ENCODE measurements at regions not wholly inside any gene's neighbourhood (a gene's known extent, or its start where the extent isn't known, plus 50 kb on each side); places are given as distances from the start of the nearest gene placed in this dataset.

DNA sequence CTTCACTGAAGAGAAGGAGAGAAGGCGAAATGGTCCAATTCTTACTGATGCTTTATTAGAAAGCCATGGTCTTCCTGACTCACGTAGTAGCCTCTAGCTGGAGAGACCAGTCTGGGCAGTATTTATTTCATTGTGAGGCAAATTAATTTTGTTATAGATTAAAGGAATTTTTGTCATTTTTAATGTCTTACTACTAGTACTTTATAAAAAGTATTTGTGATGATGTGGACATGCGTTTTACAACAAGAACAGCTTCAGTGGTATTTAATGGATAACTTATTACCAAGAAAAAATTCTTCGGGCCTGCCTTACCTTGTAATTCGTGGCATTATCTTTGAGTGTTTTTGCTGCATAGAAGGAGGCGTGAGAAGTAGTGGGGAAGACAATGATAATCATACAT is 339.4 kb upstream of the SHH start:
- ChIA-PET CTCF (interaction anchor here (0.7 to 0.9 kb wide), 3 partner anchors 14 to 336 kb away, joined by 3 read pairs; no protein-coding TSS in a partner anchor), POLR2A (no interaction called here)
- ATAC-seq (no peak), DNase-seq (no peak)
- H3K27me3 Mint-ChIP-seq: peaks cover 7% of the 10 kb centered on the region
- no peaks in the 10 kb centered on the region for H3K4me1 Mint-ChIP-seq
- H3K4me3 Mint-ChIP-seq: no peak overlapping the region
- no peaks in the 10 kb centered on the region for H3K9me3 Mint-ChIP-seq (ENCODE audit: low read depth)
- no peak overlapping the region for H3K27ac Mint-ChIP-seq
- no peaks in the 10 kb centered on the region for H3K36me3 Mint-ChIP-seq (ENCODE audit: low read depth)
- intact Hi-C loops (cut with DNase I, micrococcal nuclease): no loop called here

- no peaks in the 10 kb centered on the region for H3K4me1 Mint-ChIP-seq
- ATAC-seq: no peak
- H3K36me3 Mint-ChIP-seq (ENCODE audit: low read depth): no peaks in the 10 kb centered on the region
- ChIA-PET CTCF (no interaction called here), POLR2A (no interaction called here)
- intact Hi-C loops (cut with DNase I, micrococcal nuclease): no loop called here
- peaks cover 7% of the 10 kb centered on the region for H3K27me3 Mint-ChIP-seq
- DNase-seq: no peak
- H3K27ac Mint-ChIP-seq: no peak overlapping the region
- H3K9me3 Mint-ChIP-seq (ENCODE audit: low read depth): no peaks in the 10 kb centered on the region
- no peak overlapping the region for H3K4me3 Mint-ChIP-seq
These were observed 338.8 kb upstream of the SHH start for GRCh38 chr7:156151078-156151477.

GRCh38 chr7:156148995-156149394 is 336.7 kb upstream of the SHH start:
- intact Hi-C loops (cut with DNase I, micrococcal nuclease): no loop called here
- no peak for ATAC-seq
- H3K36me3 Mint-ChIP-seq (ENCODE audit: low read depth): no peaks in the 10 kb centered on the region

DNA sequence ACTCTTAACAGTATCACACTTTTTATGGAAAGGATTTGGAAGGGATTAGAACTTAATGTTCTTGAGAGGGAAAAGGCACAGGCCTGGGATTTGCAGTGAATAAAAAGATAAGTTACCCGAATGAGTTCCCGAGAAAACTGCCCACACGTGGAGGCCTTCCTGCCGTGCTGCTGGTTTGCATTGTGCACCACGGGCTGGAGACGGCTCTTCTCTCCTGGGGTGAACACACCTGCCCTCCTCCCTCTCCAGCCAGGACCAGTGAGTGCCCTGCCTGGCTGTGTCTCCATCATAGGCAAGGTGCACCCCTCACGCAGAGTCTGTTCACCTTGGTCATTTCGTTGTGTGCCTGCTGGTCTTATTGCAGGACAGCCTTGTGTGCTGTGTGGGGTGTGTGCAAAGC is 336.3 kb upstream of the SHH start:
- peaks cover 9% of the 10 kb centered on the region for H3K27me3 Mint-ChIP-seq
- intact Hi-C loops (cut with DNase I, micrococcal nuclease): no loop called here
- H3K4me3 Mint-ChIP-seq: no peak overlapping the region
- DNase-seq: no peak
- H3K4me1 Mint-ChIP-seq: no peaks in the 10 kb centered on the region
- H3K27ac Mint-ChIP-seq: no peak overlapping the region
- no peak for ATAC-seq
- no peaks in the 10 kb centered on the region for H3K36me3 Mint-ChIP-seq (ENCODE audit: low read depth)
- H3K9me3 Mint-ChIP-seq (ENCODE audit: low read depth): no peaks in the 10 kb centered on the region
- ChIA-PET POLR2A (no interaction called here), CTCF (no interaction called here)

More at GRCh38 chr7:156148995-156149394, 336.7 kb upstream of the SHH start:
- H3K4me3 Mint-ChIP-seq: no peak overlapping the region
- H3K9me3 Mint-ChIP-seq (ENCODE audit: low read depth): no peaks in the 10 kb centered on the region
- POLR2A ChIA-PET: no interaction called here
- no peaks in the 10 kb centered on the region for H3K4me1 Mint-ChIP-seq
- H3K27ac Mint-ChIP-seq: no peak overlapping the region
- H3K27me3 Mint-ChIP-seq: peaks cover 9% of the 10 kb centered on the region
- DNase-seq: no peak
- CTCF ChIA-PET: no interaction called here

DNA sequence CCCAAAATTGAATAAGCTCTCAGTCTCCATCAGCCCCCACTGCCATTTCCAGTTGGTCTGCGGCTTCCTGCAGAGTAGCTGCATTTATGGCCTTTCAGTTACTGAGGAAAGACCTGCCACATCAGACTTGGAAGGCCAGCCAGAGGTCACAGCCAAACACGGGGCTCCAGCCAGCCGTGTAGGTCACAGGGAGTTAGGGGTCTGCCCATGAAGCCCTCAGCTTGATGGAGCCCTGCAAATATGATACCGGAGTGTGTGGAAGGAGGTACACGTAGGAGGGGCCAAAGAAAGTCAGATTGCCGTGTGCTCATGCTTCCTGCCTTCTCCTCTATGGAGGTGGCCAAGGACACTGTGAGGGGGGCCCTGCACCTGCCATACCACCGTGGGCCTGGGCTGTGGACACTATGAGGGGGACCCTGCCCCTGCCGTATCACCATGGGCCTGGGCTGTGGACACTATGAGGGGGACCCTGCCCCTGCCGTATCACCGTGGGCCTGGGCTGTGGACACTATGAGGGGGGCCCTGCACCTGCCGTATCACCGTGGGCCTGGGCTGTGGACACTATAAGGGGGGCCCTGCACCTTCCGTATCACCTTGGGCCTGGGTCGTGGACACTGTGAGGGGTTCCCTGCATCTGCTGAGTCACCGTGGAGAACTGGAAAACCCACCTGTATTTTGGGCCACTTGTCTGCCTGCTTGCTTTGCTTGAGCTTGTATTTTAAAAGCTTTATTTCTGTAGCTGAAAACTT is 335.7 kb upstream of the SHH start:
- no peak for ATAC-seq
- DNase-seq: no peak
- no peaks in the 10 kb centered on the region for H3K4me1 Mint-ChIP-seq
- POLR2A ChIA-PET: no interaction called here
- no peaks in the 10 kb centered on the region for H3K9me3 Mint-ChIP-seq (ENCODE audit: low read depth)
- CTCF ChIA-PET: no interaction called here
- no peak overlapping the region for H3K27ac Mint-ChIP-seq
- intact Hi-C loops (cut with DNase I, micrococcal nuclease): no loop called here
- H3K4me3 Mint-ChIP-seq: no peak overlapping the region
- H3K27me3 Mint-ChIP-seq: peaks cover 10% of the 10 kb centered on the region
- no peaks in the 10 kb centered on the region for H3K36me3 Mint-ChIP-seq (ENCODE audit: low read depth)

- ATAC-seq (no peak), DNase-seq (no peak)
- no peaks in the 10 kb centered on the region for H3K4me1 Mint-ChIP-seq
- H3K27ac Mint-ChIP-seq: no peak overlapping the region
- H3K36me3 Mint-ChIP-seq (ENCODE audit: low read depth): no peaks in the 10 kb centered on the region
- ChIA-PET CTCF (no interaction called here), POLR2A (no interaction called here)
- H3K27me3 Mint-ChIP-seq: peaks cover 8% of the 10 kb centered on the region
- H3K4me3 Mint-ChIP-seq: no peak overlapping the region
- no peaks in the 10 kb centered on the region for H3K9me3 Mint-ChIP-seq (ENCODE audit: low read depth)
- intact Hi-C loops (cut with DNase I, micrococcal nuclease): no loop called here
These were observed 334.8 kb upstream of the SHH start for GRCh38 chr7:156147104-156147503.

DNA sequence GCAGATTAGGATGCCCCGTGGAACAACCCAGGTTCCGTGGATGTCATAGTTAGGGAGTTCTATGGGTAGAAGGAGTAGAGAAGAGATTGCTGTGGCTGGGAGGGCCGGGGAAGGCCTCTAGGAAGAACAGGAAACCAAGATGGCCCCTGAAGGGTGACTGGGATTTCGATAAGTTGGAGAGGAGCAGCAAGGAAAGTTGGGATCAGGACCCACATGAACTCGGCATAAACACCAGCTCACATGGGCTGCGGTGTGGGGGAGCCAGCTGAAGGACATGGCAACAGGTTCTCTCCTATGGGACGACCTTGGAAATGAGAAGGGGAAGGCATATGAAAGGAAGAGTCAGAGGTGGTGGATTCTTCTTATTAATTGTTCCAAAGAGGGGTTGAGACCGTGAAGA is 333.7 kb upstream of the SHH start:
- DNase-seq: no peak
- Mint-ChIP-seq H3K36me3 (ENCODE audit: low read depth) (no peaks in the 10 kb centered on the region), H3K4me3 (no peak overlapping the region), H3K4me1 (no peaks in the 10 kb centered on the region), H3K27me3 (peaks cover 7% of the 10 kb centered on the region), H3K9me3 (ENCODE audit: low read depth) (no peaks in the 10 kb centered on the region), H3K27ac (no peak overlapping the region)
- ChIA-PET CTCF (interaction anchor here (0.7 kb wide), 1 partner anchor 15 kb away, joined by 3 read pairs; no protein-coding TSS in a partner anchor), POLR2A (no interaction called here)
- intact Hi-C loops (cut with DNase I, micrococcal nuclease): no loop called here
- no peak for ATAC-seq

DNA sequence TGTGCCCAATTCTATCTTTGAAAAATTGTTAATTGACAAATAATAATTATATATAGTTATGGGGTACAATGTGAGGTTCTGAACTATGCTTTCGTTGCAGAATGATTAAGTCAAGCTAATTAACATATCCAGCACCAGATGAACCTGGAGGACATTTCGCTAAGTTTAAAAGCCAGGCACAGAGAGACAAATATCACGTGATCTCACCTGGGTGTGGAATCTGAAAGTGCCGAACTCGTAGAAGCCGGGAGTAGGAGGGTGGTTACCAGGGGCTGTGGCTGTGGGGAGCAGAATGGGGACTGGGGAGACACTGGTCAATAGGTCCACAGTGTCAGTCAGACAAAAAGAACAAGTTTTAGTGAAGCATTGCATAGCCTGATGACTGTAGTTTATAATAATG is 332.9 kb upstream of the SHH start:
- H3K27me3 Mint-ChIP-seq: peaks cover 7% of the 10 kb centered on the region
- H3K36me3 Mint-ChIP-seq (ENCODE audit: low read depth): no peaks in the 10 kb centered on the region
- intact Hi-C loops (cut with DNase I, micrococcal nuclease): no loop called here
- H3K27ac Mint-ChIP-seq: no peak overlapping the region
- DNase-seq (no peak), ATAC-seq (no peak)
- no peak overlapping the region for H3K4me3 Mint-ChIP-seq
- H3K4me1 Mint-ChIP-seq: no peaks in the 10 kb centered on the region
- POLR2A ChIA-PET: no interaction called here
- CTCF ChIA-PET: no interaction called here
- H3K9me3 Mint-ChIP-seq (ENCODE audit: low read depth): no peaks in the 10 kb centered on the region

DNA sequence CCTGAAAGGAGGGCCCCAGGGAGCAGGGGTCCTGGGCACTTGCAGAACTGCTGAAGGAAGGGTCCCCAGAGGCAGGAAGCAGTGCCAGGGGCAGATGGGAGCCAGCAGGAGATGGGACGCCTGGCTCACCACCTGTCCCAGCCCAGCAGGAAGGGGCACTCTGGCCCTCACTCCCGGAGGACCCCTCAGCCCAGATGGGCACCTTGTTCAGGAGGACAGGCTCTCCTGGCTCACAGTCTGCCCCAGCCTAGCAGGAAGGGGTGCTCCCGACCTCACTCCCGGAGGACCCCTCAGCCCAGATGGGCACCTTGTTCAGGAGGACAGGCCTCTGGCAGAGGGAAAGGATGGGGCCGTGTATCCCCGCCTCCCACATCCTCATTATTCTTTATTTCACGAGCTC is 331.4 kb upstream of the SHH start:
- POLR2A ChIA-PET: no interaction called here

DNA sequence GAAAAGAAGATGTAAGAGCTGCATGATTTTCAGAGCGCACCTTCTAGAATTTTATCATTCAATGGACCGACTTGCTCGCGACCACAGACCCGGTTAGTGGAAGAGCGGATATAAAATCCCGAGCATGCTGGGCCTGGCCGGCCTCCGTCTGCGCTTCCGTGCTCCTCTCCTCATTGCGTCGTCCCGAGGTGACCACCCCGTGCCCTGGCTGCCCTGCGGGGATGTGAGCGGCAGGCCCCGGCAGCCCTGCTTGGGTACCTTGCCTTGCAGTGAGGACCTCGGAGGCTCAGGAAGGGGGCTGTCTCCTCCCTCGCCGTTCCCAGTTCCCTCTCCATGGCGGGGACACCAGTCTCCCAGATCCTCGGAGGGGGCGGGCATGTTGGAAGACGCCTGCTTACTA is 330.9 kb upstream of the SHH start:
- H3K27ac Mint-ChIP-seq: no peak overlapping the region

More for the DNA sequence above, 331.4 kb upstream of the SHH start:
- Mint-ChIP-seq H3K4me1 (no peaks in the 10 kb centered on the region), H3K27ac (no peak overlapping the region), H3K9me3 (ENCODE audit: low read depth) (no peaks in the 10 kb centered on the region), H3K4me3 (no peak overlapping the region), H3K36me3 (ENCODE audit: low read depth) (no peaks in the 10 kb centered on the region), H3K27me3 (peaks cover 10% of the 10 kb centered on the region)
- intact Hi-C loops (cut with DNase I, micrococcal nuclease): no loop called here
- DNase-seq: no peak
- CTCF ChIA-PET: no interaction called here
- ATAC-seq: no peak

GRCh38 chr7:156141941-156142340 is 329.7 kb upstream of the SHH start:
- ATAC-seq (no peak), DNase-seq (no peak)
- Mint-ChIP-seq H3K4me1 (no peaks in the 10 kb centered on the region), H3K27ac (no peak overlapping the region), H3K4me3 (no peak overlapping the region), H3K36me3 (ENCODE audit: low read depth) (no peaks in the 10 kb centered on the region), H3K9me3 (ENCODE audit: low read depth) (no peaks in the 10 kb centered on the region), H3K27me3 (peaks cover 10% of the 10 kb centered on the region)
- ChIA-PET POLR2A (no interaction called here), CTCF (interaction anchor here (0.6 kb wide), 1 partner anchor 685 kb away, joined by 3 read pairs; no protein-coding TSS in a partner anchor)
- intact Hi-C loops (cut with DNase I, micrococcal nuclease): no loop called here

More for the DNA sequence above, 330.9 kb upstream of the SHH start:
- no peaks in the 10 kb centered on the region for H3K36me3 Mint-ChIP-seq (ENCODE audit: low read depth)
- H3K27me3 Mint-ChIP-seq: peaks cover 10% of the 10 kb centered on the region
- intact Hi-C loops (cut with DNase I, micrococcal nuclease): no loop called here
- ChIA-PET POLR2A (no interaction called here), CTCF (no interaction called here)
- DNase-seq: no peak
- H3K4me1 Mint-ChIP-seq: no peaks in the 10 kb centered on the region
- no peaks in the 10 kb centered on the region for H3K9me3 Mint-ChIP-seq (ENCODE audit: low read depth)
- no peak overlapping the region for H3K4me3 Mint-ChIP-seq
- ATAC-seq: no peak

DNA sequence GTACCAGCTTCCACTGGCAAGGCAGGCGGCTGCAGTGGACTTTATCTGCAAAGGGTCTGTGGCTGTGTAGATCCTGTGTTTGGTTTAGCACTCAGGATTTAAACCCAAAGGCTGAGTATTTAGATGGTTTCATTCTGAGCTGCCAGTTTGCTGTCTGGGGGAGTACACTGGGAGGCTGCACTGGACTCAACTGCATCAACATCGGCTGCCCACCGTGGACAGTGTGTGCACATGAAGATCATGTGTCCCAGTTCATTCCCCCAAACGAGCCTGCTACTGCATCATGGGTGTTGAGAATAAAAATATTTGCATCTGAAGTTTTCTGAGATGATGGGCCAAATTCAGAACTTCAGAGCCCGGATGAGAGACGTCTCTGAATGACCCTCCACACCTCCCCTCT is 328.6 kb upstream of the SHH start:
- DNase-seq (no peak), ATAC-seq (no peak)
- ChIA-PET CTCF (no interaction called here), POLR2A (no interaction called here)
- Mint-ChIP-seq H3K4me3 (no peak overlapping the region), H3K4me1 (no peaks in the 10 kb centered on the region), H3K9me3 (ENCODE audit: low read depth) (no peaks in the 10 kb centered on the region), H3K36me3 (ENCODE audit: low read depth) (no peaks in the 10 kb centered on the region), H3K27ac (no peak overlapping the region), H3K27me3 (peaks cover 7% of the 10 kb centered on the region)
- intact Hi-C loops (cut with DNase I, micrococcal nuclease): no loop called here

DNA sequence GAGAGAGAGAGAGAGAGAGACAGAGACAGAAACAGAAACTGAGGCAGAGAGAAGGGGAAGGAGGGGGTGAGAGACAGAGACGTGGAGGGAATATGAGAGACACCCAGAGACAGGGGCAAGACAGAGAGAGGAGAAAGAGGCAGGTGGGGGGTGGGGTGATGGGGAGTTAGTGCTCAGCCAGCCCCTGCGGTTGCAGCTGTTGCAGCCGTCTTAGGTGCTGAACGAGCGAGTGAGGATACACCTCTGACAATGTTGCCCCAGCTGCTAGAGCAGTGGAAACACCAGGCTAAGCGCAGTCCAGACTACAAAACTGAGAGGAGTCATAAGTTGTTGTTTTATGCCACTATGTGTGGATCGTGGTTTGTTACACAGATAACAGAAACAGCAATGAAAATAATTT is 328.2 kb upstream of the SHH start:
- ChIA-PET POLR2A (no interaction called here), CTCF (no interaction called here)
- no peaks in the 10 kb centered on the region for H3K9me3 Mint-ChIP-seq (ENCODE audit: low read depth)
- H3K4me1 Mint-ChIP-seq: no peaks in the 10 kb centered on the region
- DNase-seq: no peak
- ATAC-seq: no peak
- H3K27ac Mint-ChIP-seq: no peak overlapping the region
- intact Hi-C loops (cut with DNase I, micrococcal nuclease): no loop called here
- H3K27me3 Mint-ChIP-seq: peaks cover 5% of the 10 kb centered on the region
- H3K4me3 Mint-ChIP-seq: no peak overlapping the region
- no peaks in the 10 kb centered on the region for H3K36me3 Mint-ChIP-seq (ENCODE audit: low read depth)

Data from activated CD4-positive, alpha-beta T cell treated with anti-CD3 and anti-CD28 coated beads for 36 hours (primary cell).